K562 (cell line): ENCODE measurements at regions not wholly inside any gene's neighbourhood (a gene's known extent, or its start where the extent isn't known, plus 50 kb on each side); places are given as distances from the start of the nearest gene placed in this dataset.

Experiments used
- ATAC-seq: fragments of 200-7000 bp; cut with Tn5 transposase; 3 replicates; pipeline ENCODE4 v1.9.1; 2020; ENCODE audit warnings: moderate library complexity
- BruUV-seq: library from RNA; stranded (reverse); fragments of 400-500 nt; replicated peaks from 2 replicates; lab custom pipeline; 2021; lab: Mats Ljungman, UMichigan
- CTCF ChIA-PET: fragments of 300-600 bp; formaldehyde crosslinking; extraction: SDS; loops from one replicate; lab custom pipeline; 2021; ENCODE audit warnings: low intra/inter-chr PET ratio; lab: Yijun Ruan, JAX
- POLR2A ChIA-PET: fragments of 300-600, 350-650 bp; sonication (Branson Sonifier 250); formaldehyde crosslinking; extraction: SDS; loops from one replicate; lab custom pipeline; 2021; ENCODE audit warnings: antibody characterized with exemption, inconsistent platforms; lab: Yijun Ruan, JAX
- DNase-seq, 4 experiments: peaks; one replicate each; pipeline versions ENCODE4 v3.0.0 to v3.0.0-alpha.2; 2011 to 2018; ENCODE audit warnings: low spot score in 3 of 4, mixed read lengths in 3 of 4; ENCODE audit errors: extremely low read depth in 1 of 4
- FAIRE-seq: peaks from 2 replicates; lab custom pipeline; 2011; peaks lifted over from hg19 to GRCh38; lab: Jason Lieb, UNC
- H2AFZ ChIP-seq: 2 replicates; pipeline ENCODE4 v1.6.0; 2011; ENCODE audit warnings: low read depth, low read length, control low read depth, inconsistent platforms
- H3K27ac ChIP-seq: fragments of 200-600 bp; 3 replicates; pipeline ENCODE4 v1.8.0; 2011; ENCODE audit warnings: low read depth, mild to moderate bottlenecking, control low read depth, inconsistent platforms, low read length, moderate library complexity, mixed read lengths; ENCODE audit errors: extremely low read depth
- H3K27me3 ChIP-seq, 2 experiments: fragments of 300-600 bp in 1 of 2; 2 replicates in 1 of 2; 3 replicates in 1 of 2; pipeline versions ENCODE4 v1.6.0 to v1.8.0; 2011; ENCODE audit warnings: inconsistent platforms in 2 of 2, low read length in 2 of 2, mild to moderate bottlenecking in 1 of 2, mixed read lengths in 1 of 2, moderate library complexity in 1 of 2; ENCODE audit not compliant: control insufficient read depth in 2 of 2, insufficient read depth in 2 of 2
- H3K36me3 ChIP-seq: fragments of 300-600 bp; 3 replicates; pipeline ENCODE4 v1.8.0; 2011; ENCODE audit warnings: mild to moderate bottlenecking, low read length, inconsistent platforms; ENCODE audit not compliant: control insufficient read depth, insufficient read depth
- H3K4me1 ChIP-seq, 2 experiments: fragments of 200-600 bp in 1 of 2; replicated peaks in 1 of 2; 2 replicates in 1 of 2; 3 replicates in 1 of 2; pipeline versions ENCODE4 v1.5.1 to v1.8.0; 2011; ENCODE audit warnings: inconsistent platforms in 2 of 2, low read length in 2 of 2, mild to moderate bottlenecking in 1 of 2, mixed read lengths in 1 of 2, moderate library complexity in 1 of 2; ENCODE audit not compliant: control insufficient read depth in 2 of 2, insufficient read depth in 2 of 2
- H3K4me2 ChIP-seq: 2 replicates; pipeline ENCODE4 v1.6.1; 2011; ENCODE audit warnings: low read length, control low read depth, inconsistent platforms, mixed read lengths; ENCODE audit not compliant: insufficient read depth
- H3K4me3 ChIP-seq: fragments of 200-600 bp; sonication (generic), shearing (Covaris generic); 2 replicates; pipeline ENCODE4 v1.5.1; 2016; ENCODE audit warnings: control low read depth, inconsistent platforms
- H3K79me2 ChIP-seq: fragments of 200-600 bp; 3 replicates; pipeline ENCODE4 v1.8.0; 2011; ENCODE audit warnings: low read length, inconsistent platforms; ENCODE audit not compliant: control insufficient read depth, insufficient read depth
- H3K9ac ChIP-seq, 2 experiments: 2 replicates each; pipeline versions ENCODE4 v1.6.0 to v1.6.1; 2011; ENCODE audit warnings: low read depth in 2 of 2, low read length in 2 of 2, control low read depth in 1 of 2, inconsistent platforms in 1 of 2, mild to moderate bottlenecking in 1 of 2, mixed read lengths in 1 of 2; ENCODE audit not compliant: insufficient read depth in 1 of 2
- H3K9me1 ChIP-seq: one replicate; pipeline ENCODE4 v1.6.0; 2011; ENCODE audit warnings: inconsistent platforms, mild to moderate bottlenecking, low read length, moderate library complexity; ENCODE audit not compliant: control insufficient read depth, insufficient read depth
- H3K9me3 ChIP-seq: replicated peaks from 2 replicates; pipeline ENCODE4 v1.5.1; 2011; ENCODE audit warnings: low read depth, low read length, inconsistent platforms; ENCODE audit not compliant: control insufficient read depth, insufficient read depth
- H4K20me1 ChIP-seq: replicated peaks from 2 replicates; pipeline ENCODE4 v1.6.1; 2011; ENCODE audit warnings: low read length, inconsistent platforms, mixed read lengths; ENCODE audit not compliant: control insufficient read depth, insufficient read depth
- ASH1L ChIP-seq: fragments of 450-650 bp; IDR thresholded peaks from 2 replicates; pipeline ENCODE4 v1.6.1; 2018; ENCODE audit warnings: borderline replicate concordance, mild to moderate bottlenecking, low read depth; ENCODE audit not compliant: partially characterized antibody
- CXXC5 ChIP-seq: fragments of 250-450 bp; sonication (Bioruptor Pico); IDR thresholded peaks from 2 replicates; pipeline ENCODE4 v1.8.0; 2022; ENCODE audit warnings: inconsistent platforms, mild to moderate bottlenecking, moderate library complexity
- ETS2 ChIP-seq: IDR thresholded peaks from 2 replicates; pipeline ENCODE4 v1.6.1; 2016; ENCODE audit warnings: borderline replicate concordance, missing genetic modification characterization, mild to moderate bottlenecking, moderate library complexity, missing compliant biosample characterization; ENCODE audit not compliant: poor library complexity, severe bottlenecking
- HMG20B ChIP-seq: fragments of 250-450 bp; sonication (Bioruptor Pico); IDR thresholded peaks from 2 replicates; pipeline ENCODE4 v1.5.0; 2021; ENCODE audit warnings: mild to moderate bottlenecking
- MAFF ChIP-seq: IDR thresholded peaks from 2 replicates; pipeline ENCODE4 v1.6.1; 2012; ENCODE audit warnings: low read length, improper control_type of control experiment
- MEF2A ChIP-seq: IDR thresholded peaks from 2 replicates; pipeline ENCODE4 v1.6.1; 2011; ENCODE audit warnings: low read depth, mild to moderate bottlenecking, low read length, moderate library complexity; ENCODE audit not compliant: control insufficient read depth
- NFE2 ChIP-seq: IDR thresholded peaks from 2 replicates; pipeline ENCODE4 v1.6.1; 2014; ENCODE audit warnings: antibody characterized with exemption, low read depth
- PCBP1 ChIP-seq: fragments of 200-400 bp; formaldehyde crosslinking; IDR thresholded peaks from 2 replicates; pipeline ENCODE4 v1.6.1; 2018; ENCODE audit warnings: mild to moderate bottlenecking, low read depth, low read length; ENCODE audit not compliant: poor library complexity, severe bottlenecking
- RAD21 ChIP-seq, 2 experiments: fragments of 250-450 bp in 1 of 2; fragments of 450-650 bp in 1 of 2; sonication (Bioruptor Pico) in 1 of 2; formaldehyde crosslinking in 1 of 2; IDR thresholded peaks in 1 of 2; conservative IDR thresholded peaks in 1 of 2; 2 replicates each; pipeline versions ENCODE4 v1.4.0 to v1.8.0; 2020 to 2022; ENCODE audit warnings: mild to moderate bottlenecking in 2 of 2, moderate library complexity in 1 of 2
- SRSF9 ChIP-seq: fragments of 200-400 bp; formaldehyde crosslinking; IDR thresholded peaks from 2 replicates; pipeline ENCODE4 v1.6.1; 2017; ENCODE audit warnings: low read depth, low read length, borderline replicate concordance
- ZNF140 ChIP-seq: fragments of 250-450 bp; sonication (Bioruptor Pico); IDR thresholded peaks from 2 replicates; pipeline ENCODE4 v1.8.0; 2021; ENCODE audit warnings: moderate library complexity, mild to moderate bottlenecking, inconsistent platforms
- WGBS: fragments of 100-300 bp; shearing (Covaris generic); methylation state at CpG from one replicate; pipeline ENCODE4 v1.1.6; 2016; ENCODE audit warnings: low coverage, mixed read lengths; ENCODE audit not compliant: insufficient coverage; ENCODE audit errors: missing lambda C conversion rate; 5-methylcytosine and 5-hydroxymethylcytosine counted together
- in situ Hi-C: fragments of 300-500 bp; cut with MboI; formaldehyde crosslinking; loops from 4 replicates; pipeline ENCODE4 v1.15.0; 2018; ENCODE audit warnings: inconsistent platforms, mixed read lengths
- intact Hi-C: fragments of 100-400 bp; cut with micrococcal nuclease; formaldehyde crosslinking; loops from 2 replicates; pipeline ENCODE4 v1.14.2; 2022
- TF ChIP-seq, protein P1 (sequence below): fragments of 450-650 bp; IDR thresholded peaks from 2 replicates; pipeline ENCODE4 v1.6.1; 2016
- TF ChIP-seq, protein P2 (sequence below), 2 experiments: fragments of 450-650 bp; IDR thresholded peaks; 2 replicates each; pipeline ENCODE4 v1.6.1; 2018; ENCODE audit warnings: mild to moderate bottlenecking in 2 of 2, low read depth in 1 of 2; ENCODE audit not compliant: partially characterized antibody in 2 of 2

DNA sequence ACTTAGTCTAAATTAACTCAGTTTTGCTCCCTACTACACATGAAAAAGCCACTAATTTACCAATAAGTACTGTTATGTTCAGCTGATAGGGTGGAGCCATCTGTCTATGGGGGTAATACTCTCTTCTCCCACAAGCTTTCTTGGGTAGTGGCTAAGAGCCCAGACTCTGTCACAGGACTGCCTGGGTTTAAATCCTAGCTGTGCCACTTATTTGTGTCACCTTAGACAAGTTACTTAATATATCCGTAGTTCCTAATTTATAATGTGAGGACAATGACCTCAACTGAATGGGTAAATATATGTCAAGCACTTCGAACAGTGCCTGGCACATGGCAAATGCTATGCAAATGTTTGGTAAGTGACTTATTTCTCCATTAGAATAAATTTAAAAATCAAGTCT, 185.6 kb downstream of the DACT1 start:
- Histone ChIP-seq H3K9me1 (no peaks in the 10 kb centered on the region), H3K4me2 (no peak overlapping the region), H3K36me3 (no peaks in the 10 kb centered on the region), H3K9me3 (peaks cover 1% of the 10 kb centered on the region; the same call in 1 of the 2 replicates), H3K4me3 (no peak overlapping the region), H3K4me1 (no peaks in the 10 kb centered on the region), H3K79me2 (no peaks in the 10 kb centered on the region), H3K9ac (no peak overlapping the region), H4K20me1 (no peaks in the 10 kb centered on the region), H3K27ac (no peak overlapping the region), H2AFZ (no peak overlapping the region), H3K27me3 (no peaks in the 10 kb centered on the region)
- 5% methylated on average over 2 of the region's 2 CpGs for WGBS
- intact Hi-C loops (no loop called here), in situ Hi-C loops (no loop called here)
- no peak for DNase-seq
- CTCF ChIA-PET: no interaction called here
- ATAC-seq: no peak
- FAIRE-seq: no peak
- no TSS peak for BruUV-seq
- no peak for TF ChIP-seq ETS2 (tag)
- TF ChIP-seq MEF2A: no peak
- TF ChIP-seq, protein P1, sequence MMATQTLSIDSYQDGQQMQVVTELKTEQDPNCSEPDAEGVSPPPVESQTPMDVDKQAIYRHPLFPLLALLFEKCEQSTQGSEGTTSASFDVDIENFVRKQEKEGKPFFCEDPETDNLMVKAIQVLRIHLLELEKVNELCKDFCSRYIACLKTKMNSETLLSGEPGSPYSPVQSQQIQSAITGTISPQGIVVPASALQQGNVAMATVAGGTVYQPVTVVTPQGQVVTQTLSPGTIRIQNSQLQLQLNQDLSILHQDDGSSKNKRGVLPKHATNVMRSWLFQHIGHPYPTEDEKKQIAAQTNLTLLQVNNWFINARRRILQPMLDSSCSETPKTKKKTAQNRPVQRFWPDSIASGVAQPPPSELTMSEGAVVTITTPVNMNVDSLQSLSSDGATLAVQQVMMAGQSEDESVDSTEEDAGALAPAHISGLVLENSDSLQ: no peak
- no peak for TF ChIP-seq HMG20B
- TF ChIP-seq CXXC5 (CRISPR knock-in tag): no peak
- no peak for TF ChIP-seq NFE2
- no peak for TF ChIP-seq MAFF
- TF ChIP-seq ZNF140: no peak
- TF ChIP-seq SRSF9: no peak
- no peak for TF ChIP-seq RAD21 (CRISPR knock-in tag; conservative IDR thresholded peaks at IDR 0.05 in 1 of 2, IDR thresholded peaks at IDR 0.05 in 1 of 2)
- TF ChIP-seq ASH1L: no peak
- TF ChIP-seq, protein P2, sequence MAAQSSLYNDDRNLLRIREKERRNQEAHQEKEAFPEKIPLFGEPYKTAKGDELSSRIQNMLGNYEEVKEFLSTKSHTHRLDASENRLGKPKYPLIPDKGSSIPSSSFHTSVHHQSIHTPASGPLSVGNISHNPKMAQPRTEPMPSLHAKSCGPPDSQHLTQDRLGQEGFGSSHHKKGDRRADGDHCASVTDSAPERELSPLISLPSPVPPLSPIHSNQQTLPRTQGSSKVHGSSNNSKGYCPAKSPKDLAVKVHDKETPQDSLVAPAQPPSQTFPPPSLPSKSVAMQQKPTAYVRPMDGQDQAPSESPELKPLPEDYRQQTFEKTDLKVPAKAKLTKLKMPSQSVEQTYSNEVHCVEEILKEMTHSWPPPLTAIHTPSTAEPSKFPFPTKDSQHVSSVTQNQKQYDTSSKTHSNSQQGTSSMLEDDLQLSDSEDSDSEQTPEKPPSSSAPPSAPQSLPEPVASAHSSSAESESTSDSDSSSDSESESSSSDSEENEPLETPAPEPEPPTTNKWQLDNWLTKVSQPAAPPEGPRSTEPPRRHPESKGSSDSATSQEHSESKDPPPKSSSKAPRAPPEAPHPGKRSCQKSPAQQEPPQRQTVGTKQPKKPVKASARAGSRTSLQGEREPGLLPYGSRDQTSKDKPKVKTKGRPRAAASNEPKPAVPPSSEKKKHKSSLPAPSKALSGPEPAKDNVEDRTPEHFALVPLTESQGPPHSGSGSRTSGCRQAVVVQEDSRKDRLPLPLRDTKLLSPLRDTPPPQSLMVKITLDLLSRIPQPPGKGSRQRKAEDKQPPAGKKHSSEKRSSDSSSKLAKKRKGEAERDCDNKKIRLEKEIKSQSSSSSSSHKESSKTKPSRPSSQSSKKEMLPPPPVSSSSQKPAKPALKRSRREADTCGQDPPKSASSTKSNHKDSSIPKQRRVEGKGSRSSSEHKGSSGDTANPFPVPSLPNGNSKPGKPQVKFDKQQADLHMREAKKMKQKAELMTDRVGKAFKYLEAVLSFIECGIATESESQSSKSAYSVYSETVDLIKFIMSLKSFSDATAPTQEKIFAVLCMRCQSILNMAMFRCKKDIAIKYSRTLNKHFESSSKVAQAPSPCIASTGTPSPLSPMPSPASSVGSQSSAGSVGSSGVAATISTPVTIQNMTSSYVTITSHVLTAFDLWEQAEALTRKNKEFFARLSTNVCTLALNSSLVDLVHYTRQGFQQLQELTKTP (IDR thresholded peaks at IDR 0.05; ENCODE audit: low read depth in 1 of 2, partially characterized antibody in 2 of 2): no peak
- no peak for TF ChIP-seq PCBP1
- POLR2A ChIA-PET: interaction anchor here (0.6 to 1.2 kb wide), 2 partner anchors 41 to 159 kb away, joined by 3 read pairs; no protein-coding TSS in a partner anchor
